Endothelial cell of umbilical vein (primary cell): ENCODE measurements at regions not wholly inside any gene's neighbourhood (a gene's known extent, or its start where the extent isn't known, plus 50 kb on each side); places are given as distances from the start of the nearest gene placed in this dataset.

Experiments used
- BruUV-seq: library from RNA; stranded (reverse); fragments of 400-500 nt; replicated peaks from 2 replicates; lab custom pipeline; 2021; lab: Mats Ljungman, UMichigan
- CTCF ChIA-PET: fragments of 300-600, 350-600 bp; sonication (Branson Sonifier 250); formaldehyde crosslinking; loops from one replicate; lab custom pipeline; 2021; ENCODE audit warnings: antibody characterized with exemption, inconsistent platforms; lab: Charles Lee
- POLR2A ChIA-PET: fragments of 300-600, 350-600 bp; sonication (Branson Sonifier 250); formaldehyde crosslinking; loops from one replicate; lab custom pipeline; 2021; ENCODE audit warnings: antibody characterized with exemption, inconsistent platforms; lab: Charles Lee
- DNase-seq: peaks from one replicate; pipeline ENCODE4 v3.0.0-alpha.2; 2011; ENCODE audit warnings: low read depth, low spot score
- FAIRE-seq: peaks from 2 replicates; lab custom pipeline; 2011; peaks lifted over from hg19 to GRCh38; lab: Jason Lieb, UNC
- H2AFZ ChIP-seq: 2 replicates; pipeline ENCODE4 v1.6.0; 2012; ENCODE audit warnings: low read depth, low read length, control low read depth, inconsistent platforms
- H3K27ac ChIP-seq: 2 replicates; pipeline ENCODE4 v1.5.1; 2011; ENCODE audit warnings: low read depth, mild to moderate bottlenecking, control low read depth, low read length, moderate library complexity; ENCODE audit not compliant: insufficient read depth
- H3K27me3 ChIP-seq, 2 experiments: 2 replicates each; pipeline versions ENCODE4 v1.6.0 to v1.6.1; 2011; ENCODE audit warnings: low read length in 2 of 2, mixed read lengths in 1 of 2; ENCODE audit not compliant: control insufficient read depth in 2 of 2, insufficient read depth in 2 of 2
- H3K36me3 ChIP-seq, 2 experiments: 2 replicates in 1 of 2; 3 replicates in 1 of 2; pipeline ENCODE4 v1.5.1; 2011; ENCODE audit warnings: low read length in 2 of 2, mild to moderate bottlenecking in 1 of 2, moderate library complexity in 1 of 2; ENCODE audit not compliant: control insufficient read depth in 2 of 2, insufficient read depth in 2 of 2; ENCODE audit errors: extremely low read depth in 1 of 2
- H3K4me1 ChIP-seq: 3 replicates; pipeline ENCODE4 v1.5.1; 2011; ENCODE audit warnings: mild to moderate bottlenecking, low read length; ENCODE audit not compliant: control insufficient read depth, insufficient read depth; ENCODE audit errors: extremely low read depth
- H3K4me2 ChIP-seq: 2 replicates; pipeline ENCODE4 v1.6.1; 2011; ENCODE audit warnings: low read length, control low read depth, mixed read lengths; ENCODE audit not compliant: insufficient read depth
- H3K4me3 ChIP-seq, 3 experiments: fragments of 200-600 bp in 1 of 3; sonication (generic), shearing (Covaris generic) in 1 of 3; replicated peaks in 1 of 3; 2 replicates each; pipeline ENCODE4 v1.5.1; 2011 to 2016; ENCODE audit warnings: control low read depth in 3 of 3, low read length in 3 of 3, mild to moderate bottlenecking in 2 of 3, inconsistent platforms in 1 of 3, low read depth in 1 of 3, moderate library complexity in 1 of 3; ENCODE audit not compliant: insufficient read depth in 1 of 3
- H3K79me2 ChIP-seq: 2 replicates; pipeline ENCODE4 v1.6.0; 2012; ENCODE audit warnings: low read length, inconsistent platforms; ENCODE audit not compliant: control insufficient read depth, insufficient read depth
- H3K9ac ChIP-seq: replicated peaks from 2 replicates; pipeline ENCODE3; 2011; ENCODE audit warnings: low read length, control low read depth; ENCODE audit not compliant: insufficient read depth; ENCODE audit errors: extremely low read depth
- H3K9me1 ChIP-seq: replicated peaks from 3 replicates; pipeline ENCODE4 v1.6.0; 2011; ENCODE audit warnings: mild to moderate bottlenecking, low read length; ENCODE audit not compliant: control insufficient read depth, insufficient read depth; ENCODE audit errors: extremely low read depth
- H3K9me3 ChIP-seq: replicated peaks from 2 replicates; pipeline ENCODE4 v1.5.1; 2012; ENCODE audit warnings: low read length, inconsistent platforms; ENCODE audit not compliant: control insufficient read depth, insufficient read depth
- H4K20me1 ChIP-seq: replicated peaks from 2 replicates; pipeline ENCODE3; 2011; ENCODE audit warnings: mild to moderate bottlenecking, low read length; ENCODE audit not compliant: control insufficient read depth, insufficient read depth; ENCODE audit errors: extremely low read depth
- EZH2 ChIP-seq: IDR thresholded peaks from 2 replicates; pipeline ENCODE4 v1.6.1; 2012; ENCODE audit warnings: borderline replicate concordance, low read depth, mild to moderate bottlenecking, moderate library complexity, low read length, inconsistent platforms; ENCODE audit not compliant: severe bottlenecking
- FOS ChIP-seq: IDR thresholded peaks from 2 replicates; pipeline ENCODE4 v1.6.1; 2011; ENCODE audit warnings: mild to moderate bottlenecking, low read length, moderate library complexity, borderline replicate concordance; ENCODE audit not compliant: insufficient read depth
- GATA2 ChIP-seq: IDR thresholded peaks from 2 replicates; pipeline ENCODE4 v1.7.0; 2011; ENCODE audit warnings: low read depth, mild to moderate bottlenecking, moderate library complexity, mixed read lengths, low read length; ENCODE audit not compliant: insufficient read length, insufficient read depth
- JUN ChIP-seq: IDR thresholded peaks from 2 replicates; pipeline ENCODE4 v1.6.1; 2011; ENCODE audit warnings: borderline replicate concordance, low read depth; ENCODE audit not compliant: insufficient read length, insufficient read depth
- MYC ChIP-seq: IDR thresholded peaks from one replicate; pipeline ENCODE4 v1.6.1; 2011; ENCODE audit warnings: mild to moderate bottlenecking, low read depth, low read length
- POLR2A ChIP-seq: IDR thresholded peaks from 2 replicates; pipeline ENCODE4 v1.6.1; 2012; ENCODE audit warnings: low read depth, mild to moderate bottlenecking, control low read depth, low read length
- POLR2AphosphoS5 ChIP-seq: IDR thresholded peaks from 2 replicates; pipeline ENCODE4 v1.6.1; 2012; ENCODE audit warnings: low read depth, mild to moderate bottlenecking, control low read depth, low read length, moderate library complexity; ENCODE audit not compliant: insufficient read depth
- dilution Hi-C: fragments of 300-500 bp; cut with MboI; formaldehyde crosslinking; loops from one replicate; pipeline ENCODE4 v1.15.0; 2019; ENCODE audit warnings: low sequenced_read_pairs; ENCODE audit not compliant: extremely low pct_ligation_motif_present
- intact Hi-C: fragments of 100-400 bp; cut with micrococcal nuclease; formaldehyde crosslinking; loops from one replicate; pipeline ENCODE4 v1.10.0; 2022
- TF ChIP-seq, protein P1 (sequence below): IDR thresholded peaks from 2 replicates; pipeline ENCODE4 v1.6.1; 2011; ENCODE audit not compliant: insufficient read depth, insufficient read length
- TF ChIP-seq, protein P2 (sequence below), 2 donors: IDR thresholded peaks; 1 replicate in 1 of 2; 2 replicates in 1 of 2; pipeline ENCODE4 v1.5.1; 2011; ENCODE audit warnings: low read length in 2 of 2, mild to moderate bottlenecking in 2 of 2, moderate library complexity in 2 of 2, control low read depth in 1 of 2, inconsistent platforms in 1 of 2, low read depth in 1 of 2; ENCODE audit not compliant: insufficient read depth in 1 of 2; ENCODE audit errors: extremely low read depth in 1 of 2

DNA sequence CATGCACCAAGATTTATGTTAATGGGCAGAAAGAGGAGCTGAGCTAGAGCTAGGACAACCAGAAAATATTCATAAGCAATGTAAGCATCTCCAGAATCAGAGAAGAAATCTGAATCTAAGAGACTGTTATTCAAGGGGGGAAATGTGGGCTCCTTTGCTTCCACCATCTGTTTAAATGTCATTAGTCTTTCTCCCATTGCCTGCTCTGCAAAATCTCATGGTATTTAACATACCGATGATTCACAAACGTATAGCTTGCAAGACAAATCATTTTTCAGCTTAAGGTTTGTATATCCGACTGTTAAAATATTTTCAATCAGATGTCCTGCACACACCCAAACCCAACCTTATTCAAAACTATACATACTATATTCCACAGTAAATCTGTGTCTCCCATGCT is 133.4 kb upstream of the TACR3 start:
- Histone ChIP-seq H4K20me1 (no peaks in the 10 kb centered on the region), H3K9ac (no peak overlapping the region), H3K4me2 (no peak overlapping the region), H3K4me1 (no peaks in the 10 kb centered on the region), H2AFZ (no peak overlapping the region), H3K9me3 (no peaks in the 10 kb centered on the region), H3K4me3 (no peak overlapping the region), H3K36me3 (no peaks in the 10 kb centered on the region), H3K79me2 (no peaks in the 10 kb centered on the region), H3K27me3 (no peaks in the 10 kb centered on the region), H3K9me1 (no peaks in the 10 kb centered on the region), H3K27ac (no peak overlapping the region)
- dilution Hi-C loops (no loop called here), intact Hi-C loops (no loop called here)
- POLR2A ChIA-PET: no interaction called here
- FAIRE-seq: no peak
- DNase-seq: no peak
- CTCF ChIA-PET: no interaction called here
- TF ChIP-seq, protein P1, sequence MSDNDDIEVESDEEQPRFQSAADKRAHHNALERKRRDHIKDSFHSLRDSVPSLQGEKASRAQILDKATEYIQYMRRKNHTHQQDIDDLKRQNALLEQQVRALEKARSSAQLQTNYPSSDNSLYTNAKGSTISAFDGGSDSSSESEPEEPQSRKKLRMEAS: no peak
- TF ChIP-seq GATA2: no peak
- no peak for TF ChIP-seq EZH2
- no peak for TF ChIP-seq POLR2A
- TF ChIP-seq, protein P2, sequence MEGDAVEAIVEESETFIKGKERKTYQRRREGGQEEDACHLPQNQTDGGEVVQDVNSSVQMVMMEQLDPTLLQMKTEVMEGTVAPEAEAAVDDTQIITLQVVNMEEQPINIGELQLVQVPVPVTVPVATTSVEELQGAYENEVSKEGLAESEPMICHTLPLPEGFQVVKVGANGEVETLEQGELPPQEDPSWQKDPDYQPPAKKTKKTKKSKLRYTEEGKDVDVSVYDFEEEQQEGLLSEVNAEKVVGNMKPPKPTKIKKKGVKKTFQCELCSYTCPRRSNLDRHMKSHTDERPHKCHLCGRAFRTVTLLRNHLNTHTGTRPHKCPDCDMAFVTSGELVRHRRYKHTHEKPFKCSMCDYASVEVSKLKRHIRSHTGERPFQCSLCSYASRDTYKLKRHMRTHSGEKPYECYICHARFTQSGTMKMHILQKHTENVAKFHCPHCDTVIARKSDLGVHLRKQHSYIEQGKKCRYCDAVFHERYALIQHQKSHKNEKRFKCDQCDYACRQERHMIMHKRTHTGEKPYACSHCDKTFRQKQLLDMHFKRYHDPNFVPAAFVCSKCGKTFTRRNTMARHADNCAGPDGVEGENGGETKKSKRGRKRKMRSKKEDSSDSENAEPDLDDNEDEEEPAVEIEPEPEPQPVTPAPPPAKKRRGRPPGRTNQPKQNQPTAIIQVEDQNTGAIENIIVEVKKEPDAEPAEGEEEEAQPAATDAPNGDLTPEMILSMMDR (IDR thresholded peaks at IDR 0.05; ENCODE audit: extremely low read depth in 1 of 2, insufficient read depth in 1 of 2, low read depth in 1 of 2, low read length in 2 of 2): no peak
- TF ChIP-seq JUN: no peak
- no peak for TF ChIP-seq MYC
- TF ChIP-seq POLR2AphosphoS5: no peak
- no peak for TF ChIP-seq FOS
- BruUV-seq: no TSS peak
